Suppressor macrophage treated with lipopolysaccharide for 4 hours (primary cell): ENCODE measurements at regions not wholly inside any gene's neighbourhood (a gene's known extent, or its start where the extent isn't known, plus 50 kb on each side); places are given as distances from the start of the nearest gene placed in this dataset.
"Not testable (repeated sequence)": the region's sequence is repeated elsewhere in the genome, so short reads cannot be mapped to it uniquely, and the experiment has no call there.

ENCODE experiments used
- DNase-seq: peaks from one replicate; pipeline ENCODE4 v3.0.0-alpha.2; 2020

DNA sequence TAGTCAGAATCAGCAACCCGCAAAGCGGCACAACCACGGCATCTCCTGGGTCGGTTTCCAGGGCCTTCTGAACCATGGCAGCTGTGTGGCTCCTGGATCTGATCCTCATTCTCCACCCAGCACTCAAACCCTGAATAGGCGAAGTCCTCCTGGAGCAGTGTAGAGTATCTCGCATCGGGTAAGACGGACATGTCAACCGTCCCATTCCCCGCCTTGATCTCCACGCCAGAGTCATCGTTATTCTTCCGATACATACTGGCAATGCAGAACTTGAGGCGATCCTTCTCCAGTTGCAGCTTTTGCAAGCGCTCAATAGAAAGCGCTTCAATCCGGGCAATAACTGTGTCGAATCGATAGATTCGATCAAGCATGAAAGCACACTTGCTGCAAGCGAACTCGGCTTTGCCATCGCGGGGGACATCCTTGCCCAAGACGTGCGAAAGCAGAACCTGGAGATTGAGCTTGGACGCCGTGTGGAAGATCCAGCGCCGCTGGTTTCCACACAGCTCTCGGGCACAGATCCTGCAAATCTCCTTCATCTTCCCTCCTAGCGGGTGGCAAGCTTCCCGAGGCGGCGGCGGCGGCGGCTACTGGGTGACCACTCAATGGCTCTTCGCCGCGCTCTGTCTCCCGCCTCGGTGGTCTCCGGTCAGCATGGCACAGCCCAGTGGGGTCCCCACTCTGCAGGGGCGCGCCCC lies 142.9 kb downstream of the NBPF8 start:
- DNase-seq, result peak; percentile 4

GRCh38 chr1:120558303-120559060 lies 143.6 kb downstream of the NBPF8 start:
- peak; percentile 40 for DNase-seq

GRCh38 chr1:120561767-120562166 lies 146.9 kb downstream of the NBPF8 start:
- not testable (repeated sequence) for DNase-seq

DNA sequence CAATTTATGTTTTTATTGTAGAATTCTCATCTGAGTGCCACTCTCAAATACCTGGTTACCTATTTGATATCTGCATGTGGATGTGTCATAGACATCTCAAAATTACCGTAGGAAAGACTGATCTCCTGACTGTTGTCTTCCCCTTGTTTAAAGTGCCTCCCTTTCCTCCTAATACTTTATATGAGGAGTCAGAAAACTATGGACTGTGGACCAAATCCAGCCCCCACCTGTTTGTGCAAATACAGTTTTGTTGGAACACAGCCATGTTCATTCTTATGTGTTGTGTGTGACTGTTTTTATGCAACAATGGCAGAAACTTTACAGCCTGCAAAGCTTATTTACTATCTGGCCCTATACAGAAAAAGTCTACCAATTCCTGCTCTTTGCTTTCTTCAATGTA lies 150.6 kb downstream of the NBPF8 start:
- DNase-seq, result not testable (repeated sequence)

DNA sequence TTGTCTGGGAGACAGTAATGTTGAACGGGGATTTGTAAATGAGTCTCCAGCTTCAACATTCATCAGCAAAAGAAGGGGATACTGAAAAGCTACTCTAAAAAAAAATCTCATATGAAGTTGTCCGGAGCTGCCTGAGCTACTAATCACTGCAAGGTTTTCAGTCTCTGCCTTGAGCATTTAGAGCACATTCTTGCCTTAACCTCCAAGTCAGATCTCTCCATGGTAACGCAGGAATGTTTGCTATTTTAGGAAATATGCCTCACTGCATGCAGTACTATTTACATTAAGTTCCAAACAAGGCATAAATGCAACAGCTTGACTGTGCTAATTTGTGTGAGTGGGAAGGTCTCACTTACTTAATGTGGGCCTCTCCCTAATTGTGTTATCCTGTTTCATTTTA lies 152.8 kb downstream of the NBPF8 start:
- not testable (repeated sequence) for DNase-seq

GRCh38 chr1:120575201-120575600 lies 148.5 kb upstream of the NBPF26 start:
- DNase-seq, result not testable (repeated sequence)

GRCh38 chr1:120582135-120582534 lies 141.6 kb upstream of the NBPF26 start:
- DNase-seq, result not testable (repeated sequence)

- not testable (repeated sequence) for DNase-seq
Observed at GRCh38 chr1:120586053-120586452, 137.7 kb upstream of the NBPF26 start.

- DNase-seq, result not testable (repeated sequence)
Observed at GRCh38 chr1:120588811-120589210, 134.9 kb upstream of the NBPF26 start.

- DNase-seq, result not testable (repeated sequence)
Observed at GRCh38 chr1:120591774-120592173, 132.0 kb upstream of the NBPF26 start.

DNA sequence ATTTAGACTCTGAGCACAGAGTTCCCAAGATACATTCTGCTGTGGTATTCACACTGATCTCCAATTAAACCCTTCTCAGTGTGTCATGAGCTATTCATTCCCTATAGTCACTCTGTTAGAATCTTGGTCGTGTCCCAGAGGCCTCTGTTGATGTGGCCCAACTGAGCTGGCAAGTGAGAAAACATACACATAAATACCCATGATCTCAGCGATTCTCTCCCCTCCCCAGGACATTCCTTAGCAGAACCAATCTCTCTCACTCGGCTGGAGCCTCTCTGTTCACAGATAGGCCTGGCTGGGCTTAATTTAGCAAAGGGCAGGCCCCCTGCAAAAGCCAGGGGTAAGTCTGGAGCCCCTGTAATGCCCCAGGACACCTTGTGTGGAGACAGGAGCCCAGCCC lies 130.8 kb upstream of the NBPF26 start:
- not testable (repeated sequence) for DNase-seq

DNA sequence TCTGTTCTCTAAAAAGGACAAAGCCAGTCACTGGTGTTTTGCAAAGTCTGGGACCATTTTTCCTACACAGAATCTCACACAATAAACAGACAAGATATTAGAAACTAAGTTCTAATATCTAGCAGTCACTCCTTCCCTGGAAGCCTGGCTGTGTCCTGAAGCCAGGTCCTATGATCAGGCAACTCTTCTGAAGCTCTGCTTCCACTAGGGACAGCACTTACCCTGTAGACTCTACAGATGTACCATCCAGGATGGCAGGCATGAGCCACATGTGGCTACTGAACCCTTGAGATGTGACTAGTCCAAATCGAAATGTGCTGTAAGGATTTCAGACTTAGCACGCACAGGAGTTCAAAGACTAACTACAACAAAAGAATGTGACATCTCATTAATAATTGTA lies 130.1 kb upstream of the NBPF26 start:
- not testable (repeated sequence) for DNase-seq

GRCh38 chr1:120598331-120598951 lies 125.3 kb upstream of the NBPF26 start:
- not testable (repeated sequence) for DNase-seq

GRCh38 chr1:120599511-120599910 lies 124.2 kb upstream of the NBPF26 start:
- DNase-seq, result not testable (repeated sequence)

DNA sequence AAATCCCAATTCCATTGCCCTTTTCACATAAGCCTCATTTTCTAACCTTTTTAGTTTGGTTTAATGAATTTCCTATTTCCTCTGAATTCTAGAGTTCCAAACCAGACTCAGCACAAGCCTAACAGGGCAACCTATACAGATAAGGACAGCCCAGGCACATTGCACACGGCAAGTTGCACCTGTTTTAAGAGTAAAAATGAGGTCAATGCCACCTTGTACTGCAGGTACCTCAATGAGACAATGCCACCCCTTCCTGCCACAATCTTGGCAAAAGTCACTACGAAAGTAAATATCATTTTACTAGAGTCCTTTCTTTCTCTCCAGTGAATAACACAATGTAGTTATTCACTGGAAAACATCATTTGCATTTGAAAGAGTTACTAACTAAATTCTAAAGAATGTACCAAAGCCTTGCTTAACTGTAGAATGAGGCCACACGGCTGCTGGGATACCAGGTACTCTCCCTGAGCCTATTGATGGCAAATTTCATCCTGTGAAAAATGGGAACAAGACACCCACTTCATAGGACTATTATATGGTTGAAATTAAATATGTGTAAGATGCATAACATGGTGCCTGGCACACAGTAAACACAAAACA lies 123.2 kb upstream of the NBPF26 start:
- not testable (repeated sequence) for DNase-seq

- not testable (repeated sequence) for DNase-seq
Observed at GRCh38 chr1:120607882-120608281, 115.9 kb upstream of the NBPF26 start.

GRCh38 chr1:120608314-120609014 lies 115.3 kb upstream of the NBPF26 start:
- DNase-seq, result not testable (repeated sequence)

DNA sequence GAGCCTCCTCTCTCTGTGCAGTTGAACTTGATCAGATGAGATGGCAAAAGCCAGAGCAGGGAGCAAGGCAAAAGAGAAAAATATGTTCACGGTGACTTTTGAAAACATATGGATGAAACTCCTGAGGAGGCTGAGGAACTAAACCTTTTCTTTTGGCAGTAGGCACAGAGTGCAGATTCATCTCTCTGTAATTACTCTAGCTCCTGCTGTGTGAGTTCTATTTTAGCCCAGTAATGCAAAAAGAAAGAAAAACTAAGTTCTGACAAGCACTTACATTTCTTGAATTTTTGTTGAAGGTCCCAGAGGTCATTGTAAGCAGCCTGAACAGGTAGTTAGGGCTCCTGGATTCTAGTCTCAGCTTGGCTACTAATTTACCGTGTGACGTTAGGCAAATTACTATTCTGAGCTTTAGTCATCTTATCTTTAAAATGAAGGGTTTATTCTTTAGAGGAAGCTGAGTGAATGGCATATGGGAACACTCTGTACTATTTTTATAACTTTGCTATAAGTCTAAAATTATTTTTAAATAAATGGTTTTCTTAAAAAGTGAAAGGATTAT lies 114.7 kb upstream of the NBPF26 start:
- DNase-seq, result not testable (repeated sequence)

- not testable (repeated sequence) for DNase-seq
Observed at GRCh38 chr1:120609834-120610233, 113.9 kb upstream of the NBPF26 start.

DNA sequence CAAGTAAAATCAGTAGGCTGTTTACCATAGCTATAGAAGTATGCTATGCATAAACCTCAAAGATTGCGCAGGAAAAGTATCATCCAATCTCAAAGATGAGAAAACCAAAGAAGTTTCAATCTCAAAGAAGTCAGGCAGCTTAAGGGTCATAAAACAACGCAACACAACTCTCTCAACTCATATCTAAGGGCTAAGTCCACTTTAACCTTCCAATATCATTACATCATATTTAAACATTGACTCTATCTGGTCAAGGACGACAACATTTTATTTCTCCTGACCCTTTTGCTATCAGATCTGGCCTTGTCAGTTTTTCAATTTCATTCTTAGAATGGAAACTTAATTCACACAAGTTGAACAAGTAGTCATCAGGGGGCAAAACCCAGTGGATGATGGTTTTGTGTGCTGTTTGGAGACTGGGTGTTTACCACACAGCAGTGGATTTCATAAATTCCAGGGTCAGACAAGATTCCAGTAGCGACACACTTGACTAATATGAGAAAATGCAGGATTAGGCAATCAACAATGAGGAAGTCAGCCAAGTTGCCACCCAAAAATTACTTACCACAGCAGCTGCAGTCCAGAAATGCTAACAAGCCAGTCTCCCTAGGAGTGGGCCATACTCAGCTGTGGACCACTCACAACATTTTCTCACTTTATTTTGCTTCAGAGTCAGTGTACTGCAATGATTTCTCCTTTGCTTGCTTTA lies 108.7 kb upstream of the NBPF26 start:
- not testable (repeated sequence) for DNase-seq

- not testable (repeated sequence) for DNase-seq
Observed at GRCh38 chr1:120617493-120617892, 106.3 kb upstream of the NBPF26 start.
